Panc1 (cell line): ENCODE measurements at regions not wholly inside any gene's neighbourhood (a gene's known extent, or its start where the extent isn't known, plus 50 kb on each side); places are given as distances from the start of the nearest gene placed in this dataset.

Experiments
- ATAC-seq: fragments of 200-7000 bp; cut with Tn5 transposase; 2 replicates; pipeline ENCODE4 v1.9.1; 2020; ENCODE audit warnings: mild to moderate bottlenecking, moderate library complexity
- BruUV-seq: library from RNA; stranded (reverse); fragments of 400-500 nt; replicated peaks from 2 replicates; lab custom pipeline; 2021; lab: Mats Ljungman, UMichigan
- CTCF ChIA-PET: fragments of 300-600 bp; sonication (Branson Sonifier 250); formaldehyde crosslinking; loops from one replicate; lab custom pipeline; 2022; ENCODE audit warnings: antibody characterized with exemption; lab: Charles Lee
- POLR2A ChIA-PET: fragments of 300-600 bp; sonication (Branson Sonifier 250); formaldehyde crosslinking; loops from one replicate; lab custom pipeline; 2022; ENCODE audit warnings: antibody characterized with exemption; lab: Charles Lee
- DNase-seq: peaks from one replicate; pipeline ENCODE4 v3.0.0-alpha.2; 2010; ENCODE audit warnings: low read depth, low spot score
- H3K27ac ChIP-seq: 2 replicates; pipeline ENCODE4 v1.5.1; 2011; ENCODE audit warnings: mild to moderate bottlenecking, low read length, inconsistent platforms
- H3K27me3 ChIP-seq: fragments of 200-500 bp; sonication (Bioruptor generic); 2 replicates; pipeline ENCODE4 v1.6.0; 2014; ENCODE audit warnings: low read length, inconsistent platforms; ENCODE audit not compliant: control insufficient read depth, insufficient read depth
- H3K36me3 ChIP-seq: fragments of 200-500 bp; sonication (Bioruptor generic); 2 replicates; pipeline ENCODE4 v1.5.1; 2014; ENCODE audit warnings: inconsistent platforms, mild to moderate bottlenecking, low read length, moderate library complexity; ENCODE audit not compliant: control insufficient read depth, insufficient read depth
- H3K4me1 ChIP-seq: 2 replicates; pipeline ENCODE4 v1.5.1; 2011; ENCODE audit warnings: inconsistent platforms, mild to moderate bottlenecking, low read length, moderate library complexity; ENCODE audit not compliant: control insufficient read depth, insufficient read depth
- H3K4me3 ChIP-seq, 2 experiments: 2 replicates each; pipeline ENCODE4 v1.5.1; 2011 to 2012; ENCODE audit warnings: low read depth in 2 of 2, low read length in 2 of 2, mild to moderate bottlenecking in 2 of 2, inconsistent platforms in 1 of 2, moderate library complexity in 1 of 2
- H3K9me3 ChIP-seq: fragments of 200-500 bp; sonication (Bioruptor generic); 2 replicates; pipeline ENCODE4 v1.5.1; 2014; ENCODE audit warnings: low read depth, mild to moderate bottlenecking, inconsistent platforms, low read length, moderate library complexity; ENCODE audit not compliant: control insufficient read depth, insufficient read depth
- POLR2AphosphoS5 ChIP-seq: IDR thresholded peaks from 2 replicates; pipeline ENCODE4 v1.6.1; 2012; ENCODE audit warnings: mild to moderate bottlenecking, low read depth, low read length, moderate library complexity
- SIN3A ChIP-seq: IDR thresholded peaks from 2 replicates; pipeline ENCODE4 v1.6.1; 2012; ENCODE audit warnings: low read depth, mild to moderate bottlenecking, low read length, moderate library complexity, borderline replicate concordance; ENCODE audit not compliant: insufficient read depth
- TCF7L2 ChIP-seq: IDR thresholded peaks from 2 replicates; pipeline ENCODE4 v1.6.1; 2011; ENCODE audit warnings: mild to moderate bottlenecking, low read depth, low read length, inconsistent platforms
- in situ Hi-C: cut with HindIII; loops from 2 replicates; pipeline ENCODE4 v1.10.0; 2016; ENCODE audit warnings: low sequenced_read_pairs, low pct_unique_long_range_greater_than_20kb
- intact Hi-C: fragments of 100-400 bp; cut with micrococcal nuclease; formaldehyde crosslinking; loops from one replicate; pipeline ENCODE4 v1.10.0; 2022; ENCODE audit not compliant: unreplicated experiment
- TF ChIP-seq, protein P1 (sequence below), 2 experiments: IDR thresholded peaks; 2 replicates each; pipeline ENCODE4 v1.6.1; 2011 to 2012; ENCODE audit warnings: low read depth in 2 of 2, control low read depth in 1 of 2, low read length in 1 of 2, mild to moderate bottlenecking in 1 of 2, moderate library complexity in 1 of 2; ENCODE audit not compliant: insufficient read depth in 1 of 2
- TF ChIP-seq, protein P2 (sequence below): fragments of 450-650 bp; IDR thresholded peaks from 2 replicates; pipeline ENCODE4 v1.5.1; 2017; ENCODE audit warnings: mild to moderate bottlenecking

DNA sequence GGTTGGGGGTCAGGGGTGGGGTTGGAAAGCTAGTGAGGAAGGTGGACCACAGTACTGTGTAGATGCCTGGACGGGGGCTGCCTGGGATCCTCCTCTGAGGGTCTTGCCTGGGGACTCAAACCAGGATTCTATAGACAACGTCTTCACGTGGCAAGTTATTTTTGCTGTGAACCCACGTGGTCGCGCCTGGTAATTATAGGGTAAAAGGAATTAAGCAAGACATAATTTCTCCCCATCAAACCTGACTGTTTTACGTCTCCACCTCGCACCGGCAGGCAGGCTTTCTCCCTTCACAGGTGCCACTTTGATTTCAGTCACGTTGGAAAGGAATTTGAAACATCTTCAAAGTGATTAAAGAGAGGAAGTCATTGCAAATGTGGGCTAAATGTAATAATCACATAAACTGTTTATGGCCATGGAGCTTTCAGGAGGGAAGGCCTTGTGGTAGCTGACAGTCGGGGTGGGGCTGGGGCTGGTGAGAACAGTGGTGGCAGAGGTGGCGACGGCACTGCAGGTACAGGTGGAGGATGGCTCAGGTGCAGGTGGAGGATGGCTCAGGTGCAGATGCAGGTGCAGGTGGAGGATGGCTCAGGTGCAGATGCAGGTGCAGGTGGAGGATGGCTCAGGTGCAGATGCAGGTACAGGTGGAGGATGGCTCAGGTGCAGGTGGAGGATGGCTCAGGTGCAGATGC is 197.1 kb upstream of the NLRP1 start:
- H3K9me3 ChIP-seq = no peaks in the 10 kb centered on the region
- H3K27me3 ChIP-seq = no peaks in the 10 kb centered on the region
- ATAC-seq (no peak), DNase-seq (no peak)
- TF ChIP-seq SIN3A (no peak), TCF7L2 (no peak), POLR2AphosphoS5 (no peak)
- TF ChIP-seq, protein P1, sequence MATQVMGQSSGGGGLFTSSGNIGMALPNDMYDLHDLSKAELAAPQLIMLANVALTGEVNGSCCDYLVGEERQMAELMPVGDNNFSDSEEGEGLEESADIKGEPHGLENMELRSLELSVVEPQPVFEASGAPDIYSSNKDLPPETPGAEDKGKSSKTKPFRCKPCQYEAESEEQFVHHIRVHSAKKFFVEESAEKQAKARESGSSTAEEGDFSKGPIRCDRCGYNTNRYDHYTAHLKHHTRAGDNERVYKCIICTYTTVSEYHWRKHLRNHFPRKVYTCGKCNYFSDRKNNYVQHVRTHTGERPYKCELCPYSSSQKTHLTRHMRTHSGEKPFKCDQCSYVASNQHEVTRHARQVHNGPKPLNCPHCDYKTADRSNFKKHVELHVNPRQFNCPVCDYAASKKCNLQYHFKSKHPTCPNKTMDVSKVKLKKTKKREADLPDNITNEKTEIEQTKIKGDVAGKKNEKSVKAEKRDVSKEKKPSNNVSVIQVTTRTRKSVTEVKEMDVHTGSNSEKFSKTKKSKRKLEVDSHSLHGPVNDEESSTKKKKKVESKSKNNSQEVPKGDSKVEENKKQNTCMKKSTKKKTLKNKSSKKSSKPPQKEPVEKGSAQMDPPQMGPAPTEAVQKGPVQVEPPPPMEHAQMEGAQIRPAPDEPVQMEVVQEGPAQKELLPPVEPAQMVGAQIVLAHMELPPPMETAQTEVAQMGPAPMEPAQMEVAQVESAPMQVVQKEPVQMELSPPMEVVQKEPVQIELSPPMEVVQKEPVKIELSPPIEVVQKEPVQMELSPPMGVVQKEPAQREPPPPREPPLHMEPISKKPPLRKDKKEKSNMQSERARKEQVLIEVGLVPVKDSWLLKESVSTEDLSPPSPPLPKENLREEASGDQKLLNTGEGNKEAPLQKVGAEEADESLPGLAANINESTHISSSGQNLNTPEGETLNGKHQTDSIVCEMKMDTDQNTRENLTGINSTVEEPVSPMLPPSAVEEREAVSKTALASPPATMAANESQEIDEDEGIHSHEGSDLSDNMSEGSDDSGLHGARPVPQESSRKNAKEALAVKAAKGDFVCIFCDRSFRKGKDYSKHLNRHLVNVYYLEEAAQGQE (IDR thresholded peaks at IDR 0.05; ENCODE audit: insufficient read depth in 1 of 2, low read depth in 2 of 2, low read length in 1 of 2) = no peak
- TF ChIP-seq, protein P2, sequence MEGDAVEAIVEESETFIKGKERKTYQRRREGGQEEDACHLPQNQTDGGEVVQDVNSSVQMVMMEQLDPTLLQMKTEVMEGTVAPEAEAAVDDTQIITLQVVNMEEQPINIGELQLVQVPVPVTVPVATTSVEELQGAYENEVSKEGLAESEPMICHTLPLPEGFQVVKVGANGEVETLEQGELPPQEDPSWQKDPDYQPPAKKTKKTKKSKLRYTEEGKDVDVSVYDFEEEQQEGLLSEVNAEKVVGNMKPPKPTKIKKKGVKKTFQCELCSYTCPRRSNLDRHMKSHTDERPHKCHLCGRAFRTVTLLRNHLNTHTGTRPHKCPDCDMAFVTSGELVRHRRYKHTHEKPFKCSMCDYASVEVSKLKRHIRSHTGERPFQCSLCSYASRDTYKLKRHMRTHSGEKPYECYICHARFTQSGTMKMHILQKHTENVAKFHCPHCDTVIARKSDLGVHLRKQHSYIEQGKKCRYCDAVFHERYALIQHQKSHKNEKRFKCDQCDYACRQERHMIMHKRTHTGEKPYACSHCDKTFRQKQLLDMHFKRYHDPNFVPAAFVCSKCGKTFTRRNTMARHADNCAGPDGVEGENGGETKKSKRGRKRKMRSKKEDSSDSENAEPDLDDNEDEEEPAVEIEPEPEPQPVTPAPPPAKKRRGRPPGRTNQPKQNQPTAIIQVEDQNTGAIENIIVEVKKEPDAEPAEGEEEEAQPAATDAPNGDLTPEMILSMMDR = no peak
- no TSS peak for BruUV-seq
- no peaks in the 10 kb centered on the region for H3K4me1 ChIP-seq
- ChIA-PET CTCF (no interaction called here), POLR2A (no interaction called here)
- H3K27ac ChIP-seq = no peak overlapping the region
- in situ Hi-C loops (no loop called here), intact Hi-C loops (no loop called here)
- no peaks in the 10 kb centered on the region for H3K36me3 ChIP-seq
- no peak overlapping the region for H3K4me3 ChIP-seq

DNA sequence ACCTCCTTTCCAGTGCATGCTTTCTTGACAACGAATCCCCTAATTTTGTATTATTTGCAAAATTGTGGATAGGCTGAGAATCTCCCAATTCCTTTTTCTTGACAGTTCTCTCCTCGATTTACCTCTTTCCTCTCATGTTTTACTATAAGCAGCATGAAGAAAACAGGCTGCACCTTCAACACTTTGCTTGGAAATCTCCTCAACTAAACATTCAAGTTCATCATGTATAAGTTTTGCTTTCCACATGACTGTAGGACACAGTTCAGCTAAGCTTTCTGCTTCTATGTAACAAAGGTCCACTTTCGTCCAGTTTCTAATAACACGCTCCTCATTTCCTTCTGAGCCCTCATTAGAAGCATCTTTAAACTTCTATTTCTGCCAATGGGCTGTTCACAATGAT is 199.0 kb upstream of the NLRP1 start:
- Histone ChIP-seq H3K4me1 (no peaks in the 10 kb centered on the region), H3K4me3 (no peak overlapping the region), H3K27me3 (no peaks in the 10 kb centered on the region), H3K9me3 (no peaks in the 10 kb centered on the region), H3K36me3 (no peaks in the 10 kb centered on the region), H3K27ac (no peak overlapping the region)
- CTCF ChIA-PET = no interaction called here
- in situ Hi-C loops = no loop called here
- intact Hi-C loops = no loop called here
- no TSS peak for BruUV-seq
- no peak for DNase-seq
- ATAC-seq = no peak
- POLR2A ChIA-PET = no interaction called here
- no peak for TF ChIP-seq POLR2AphosphoS5
- TF ChIP-seq SIN3A = no peak
- TF ChIP-seq, protein P1 (IDR thresholded peaks at IDR 0.05; ENCODE audit: insufficient read depth in 1 of 2, low read depth in 2 of 2, low read length in 1 of 2) = no peak
- TF ChIP-seq, protein P2 = no peak
- TF ChIP-seq TCF7L2 = no peak
